PC-3 (cell line): ENCODE measurements at regions not wholly inside any gene's neighbourhood (a gene's known extent, or its start where the extent isn't known, plus 50 kb on each side); places are given as distances from the start of the nearest gene placed in this dataset.

Source experiments
- ATAC-seq: fragments of 200-7000 bp; cut with Tn5 transposase; 2 replicates; pipeline ENCODE4 v1.9.1; 2020; ENCODE audit warnings: mild to moderate bottlenecking, moderate library complexity
- BruUV-seq: library from RNA; stranded (reverse); fragments of 400-500 nt; replicated peaks from 2 replicates; lab custom pipeline; 2021; lab: Mats Ljungman, UMichigan
- CTCF ChIA-PET: fragments of 300-600 bp; sonication (Branson Sonifier 250); formaldehyde crosslinking; loops from one replicate; lab custom pipeline; 2022; ENCODE audit warnings: antibody characterized with exemption; lab: Charles Lee
- POLR2A ChIA-PET: fragments of 300-600 bp; sonication (Branson Sonifier 250); formaldehyde crosslinking; loops from one replicate; lab custom pipeline; 2022; ENCODE audit warnings: antibody characterized with exemption; ENCODE audit not compliant: unreplicated experiment; lab: Charles Lee
- DNase-seq: peaks from one replicate; pipeline ENCODE4 v3.0.0-alpha.2; 2015
- H2AFZ ChIP-seq: fragments of 300-600 bp; sonication (generic); 2 replicates; pipeline ENCODE4 v1.6.0; 2016; ENCODE audit warnings: antibody characterized with exemption, low read length
- H3F3A ChIP-seq: fragments of 300-600 bp; sonication (generic); one replicate; pipeline ENCODE4 v1.6.0; 2017; ENCODE audit warnings: antibody characterized with exemption, low read length, control low read depth, mild to moderate bottlenecking; ENCODE audit not compliant: unreplicated experiment
- H3K27ac ChIP-seq: fragments of 300-600 bp; sonication (generic); 2 replicates; pipeline ENCODE4 v1.5.1; 2016; ENCODE audit warnings: mild to moderate bottlenecking, low read length
- H3K27me3 ChIP-seq: fragments of 300-600 bp; sonication (generic); 2 replicates; pipeline ENCODE4 v1.6.1; 2016; ENCODE audit warnings: low read length, mixed read lengths
- H3K36me3 ChIP-seq: fragments of 300-600 bp; sonication (generic); 2 replicates; pipeline ENCODE4 v1.6.1; 2016; ENCODE audit warnings: low read depth, mixed run types, low read length, mixed read lengths
- H3K4me1 ChIP-seq: fragments of 300-600 bp; sonication (generic); 2 replicates; pipeline ENCODE4 v1.5.1; 2016; ENCODE audit warnings: low read length; ENCODE audit not compliant: insufficient read depth
- H3K4me2 ChIP-seq: fragments of 300-600 bp; sonication (generic); 2 replicates; pipeline ENCODE4 v1.6.0; 2016; ENCODE audit warnings: low read length
- H3K4me3 ChIP-seq: fragments of 300-600 bp; sonication (generic); 2 replicates; pipeline ENCODE4 v1.5.1; 2016; ENCODE audit warnings: mild to moderate bottlenecking, low read length, mixed read lengths
- H3K79me2 ChIP-seq: fragments of 300-600 bp; sonication (generic); 2 replicates; pipeline ENCODE4 v1.6.1; 2017; ENCODE audit warnings: low read length, mixed read lengths
- H3K9ac ChIP-seq: fragments of 300-600 bp; sonication (generic); 2 replicates; pipeline ENCODE4 v1.6.0; 2016; ENCODE audit warnings: mild to moderate bottlenecking, low read length
- H3K9me2 ChIP-seq: fragments of 300-600 bp; sonication (generic); replicated peaks from 2 replicates; pipeline ENCODE4 v1.6.1; 2016; ENCODE audit warnings: mixed run types, low read length, mixed read lengths
- H3K9me3 ChIP-seq: fragments of 300-600 bp; sonication (generic); 2 replicates; pipeline ENCODE4 v1.6.1; 2016; ENCODE audit warnings: low read length, mixed read lengths
- H4K20me1 ChIP-seq: fragments of 300-600 bp; sonication (generic); 2 replicates; pipeline ENCODE4 v1.6.1; 2016; ENCODE audit warnings: low read length, mixed read lengths
- CTCF ChIP-seq: fragments of 300-600 bp; sonication (generic); conservative IDR thresholded peaks from 2 replicates; pipeline ENCODE4 v1.5.1; 2017; ENCODE audit warnings: antibody characterized with exemption, low read depth, mild to moderate bottlenecking, low read length
- EZH2 ChIP-seq: fragments of 300-600 bp; sonication (generic); IDR thresholded peaks from one replicate; pipeline ENCODE4 v1.6.1; 2017; ENCODE audit warnings: antibody characterized with exemption, mild to moderate bottlenecking, low read length; ENCODE audit not compliant: unreplicated experiment
- EZH2phosphoT487 ChIP-seq: fragments of 300-600 bp; sonication (generic); IDR thresholded peaks from 2 replicates; pipeline ENCODE4 v1.6.1; 2018; ENCODE audit warnings: mild to moderate bottlenecking, antibody characterized with exemption, low read length, borderline replicate concordance
- intact Hi-C: fragments of 100-400 bp; cut with micrococcal nuclease; formaldehyde crosslinking; loops from 2 replicates; pipeline ENCODE4 v1.9.0; 2023

- Histone ChIP-seq H3F3A (no peaks in the 10 kb centered on the region), H4K20me1 (no peaks in the 10 kb centered on the region), H3K9me2 (no peaks in the 10 kb centered on the region), H3K4me2 (no peak overlapping the region), H3K4me1 (no peaks in the 10 kb centered on the region), H2AFZ (no peak overlapping the region), H3K9ac (no peak overlapping the region), H3K27me3 (no peaks in the 10 kb centered on the region), H3K4me3 (no peak overlapping the region), H3K79me2 (no peaks in the 10 kb centered on the region), H3K27ac (no peak overlapping the region), H3K9me3 (no peaks in the 10 kb centered on the region), H3K36me3 (no peaks in the 10 kb centered on the region)
- DNase-seq (no peak), ATAC-seq (no peak)
- CTCF ChIA-PET = no interaction called here
- BruUV-seq = no TSS peak
- POLR2A ChIA-PET = no interaction called here
- intact Hi-C loops = no loop called here
- TF ChIP-seq CTCF = no peak
- TF ChIP-seq EZH2 = no peak
- TF ChIP-seq EZH2phosphoT487 = no peak
Observed at GRCh38 chr2:16747689-16748088, 82.1 kb upstream of the CYRIA start.

GRCh38 chr2:16747257-16747656 is 81.6 kb upstream of the CYRIA start:
- intact Hi-C loops = no loop called here
- H3K9ac ChIP-seq = no peak overlapping the region
- H3K4me1 ChIP-seq = no peaks in the 10 kb centered on the region
- TF ChIP-seq CTCF (no peak), EZH2 (no peak), EZH2phosphoT487 (no peak)
- no peaks in the 10 kb centered on the region for H3K36me3 ChIP-seq
- no peak overlapping the region for H3K4me3 ChIP-seq
- no peaks in the 10 kb centered on the region for H3K27me3 ChIP-seq
- H4K20me1 ChIP-seq = no peaks in the 10 kb centered on the region
- H3F3A ChIP-seq = no peaks in the 10 kb centered on the region
- H3K27ac ChIP-seq = no peak overlapping the region
- ATAC-seq (no peak), DNase-seq (no peak)
- no peaks in the 10 kb centered on the region for H3K9me3 ChIP-seq
- POLR2A ChIA-PET = no interaction called here
- H3K9me2 ChIP-seq = no peaks in the 10 kb centered on the region
- CTCF ChIA-PET = no interaction called here
- H2AFZ ChIP-seq = no peak overlapping the region
- H3K79me2 ChIP-seq = no peaks in the 10 kb centered on the region
- no peak overlapping the region for H3K4me2 ChIP-seq
- no TSS peak for BruUV-seq

GRCh38 chr2:16746833-16747232 is 81.2 kb upstream of the CYRIA start:
- CTCF ChIA-PET = no interaction called here

More at GRCh38 chr2:16746833-16747232, 81.2 kb upstream of the CYRIA start:
- Histone ChIP-seq H3K27ac (no peak overlapping the region), H3K9me3 (no peaks in the 10 kb centered on the region), H4K20me1 (no peaks in the 10 kb centered on the region), H3K4me1 (no peaks in the 10 kb centered on the region), H2AFZ (no peak overlapping the region), H3K9me2 (no peaks in the 10 kb centered on the region), H3K4me2 (no peak overlapping the region), H3K27me3 (no peaks in the 10 kb centered on the region), H3K36me3 (no peaks in the 10 kb centered on the region), H3K4me3 (no peak overlapping the region), H3K9ac (no peak overlapping the region), H3K79me2 (no peaks in the 10 kb centered on the region), H3F3A (no peaks in the 10 kb centered on the region)
- no peak for DNase-seq
- ATAC-seq = no peak
- intact Hi-C loops = no loop called here
- no TSS peak for BruUV-seq
- POLR2A ChIA-PET = no interaction called here
- TF ChIP-seq CTCF (no peak), EZH2phosphoT487 (no peak), EZH2 (no peak)
